ELF-1 (cell line): ENCODE measurements at regions not wholly inside any gene's neighbourhood (a gene's known extent, or its start where the extent isn't known, plus 50 kb on each side); places are given as distances from the start of the nearest gene placed in this dataset.

Experiments
- DNase-seq: peaks from one replicate; pipeline ENCODE4 v3.0.0-alpha.2; 2016; ENCODE audit warnings: low read depth, low spot score

DNA sequence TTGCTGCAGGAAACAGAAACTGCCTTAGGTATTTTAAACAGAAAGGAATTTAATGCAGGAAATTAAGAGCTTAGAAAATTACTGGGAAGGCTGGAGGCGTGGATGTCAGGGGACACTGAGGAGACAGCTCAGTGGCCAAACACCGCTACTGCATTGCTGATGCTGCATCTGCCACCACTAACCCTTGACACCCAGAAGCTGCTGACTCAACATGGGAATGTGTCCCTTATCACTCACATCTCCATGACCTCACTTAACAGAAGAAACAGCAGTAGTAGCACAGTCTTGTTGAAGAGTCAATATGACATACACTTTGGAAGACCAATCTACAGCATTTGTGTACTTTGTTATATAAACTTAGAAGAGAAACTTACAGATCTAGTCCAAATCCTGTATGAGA is 906.1 kb downstream of the SLC4A3 start:
- peak; percentile 72 for DNase-seq

DNA sequence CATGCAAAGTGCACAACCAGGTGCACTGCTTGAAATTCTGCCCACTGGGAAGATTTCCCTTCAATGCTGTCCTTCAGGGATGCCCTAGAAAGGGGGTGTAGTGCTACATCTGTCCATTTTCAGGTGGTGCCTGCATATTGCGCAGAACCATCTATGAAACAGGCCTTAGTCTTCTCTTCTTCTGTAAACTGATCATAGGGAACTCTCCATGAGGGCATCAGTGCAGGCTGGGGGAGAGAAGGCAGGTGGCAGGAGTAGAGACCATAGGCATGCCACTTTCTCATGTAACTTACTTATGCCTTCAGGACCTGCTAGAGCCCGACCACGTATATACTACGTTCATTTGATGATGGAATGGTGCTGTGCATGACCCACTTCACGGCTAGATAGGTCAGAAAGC is 912.1 kb downstream of the SLC4A3 start:
- no peak for DNase-seq

DNA sequence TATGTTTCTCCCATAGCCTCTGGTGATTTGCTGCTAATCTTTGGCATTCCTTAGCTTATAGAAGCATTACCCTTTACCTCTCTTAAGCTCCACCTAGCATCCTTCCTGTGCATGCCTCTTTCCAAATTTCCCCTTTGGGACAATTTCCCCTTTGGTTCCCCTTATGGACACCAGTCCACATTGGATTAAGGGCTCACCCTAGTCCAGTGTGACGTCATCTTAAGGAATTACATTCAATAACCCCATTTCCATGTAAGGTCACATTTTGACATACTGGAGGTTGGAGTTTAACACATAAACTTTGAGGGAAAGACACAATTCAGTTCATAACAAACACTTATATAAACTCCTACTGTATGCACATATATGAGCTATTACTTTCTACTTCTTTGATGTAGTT is 916.6 kb downstream of the SLC4A3 start:
- DNase-seq = no peak

DNA sequence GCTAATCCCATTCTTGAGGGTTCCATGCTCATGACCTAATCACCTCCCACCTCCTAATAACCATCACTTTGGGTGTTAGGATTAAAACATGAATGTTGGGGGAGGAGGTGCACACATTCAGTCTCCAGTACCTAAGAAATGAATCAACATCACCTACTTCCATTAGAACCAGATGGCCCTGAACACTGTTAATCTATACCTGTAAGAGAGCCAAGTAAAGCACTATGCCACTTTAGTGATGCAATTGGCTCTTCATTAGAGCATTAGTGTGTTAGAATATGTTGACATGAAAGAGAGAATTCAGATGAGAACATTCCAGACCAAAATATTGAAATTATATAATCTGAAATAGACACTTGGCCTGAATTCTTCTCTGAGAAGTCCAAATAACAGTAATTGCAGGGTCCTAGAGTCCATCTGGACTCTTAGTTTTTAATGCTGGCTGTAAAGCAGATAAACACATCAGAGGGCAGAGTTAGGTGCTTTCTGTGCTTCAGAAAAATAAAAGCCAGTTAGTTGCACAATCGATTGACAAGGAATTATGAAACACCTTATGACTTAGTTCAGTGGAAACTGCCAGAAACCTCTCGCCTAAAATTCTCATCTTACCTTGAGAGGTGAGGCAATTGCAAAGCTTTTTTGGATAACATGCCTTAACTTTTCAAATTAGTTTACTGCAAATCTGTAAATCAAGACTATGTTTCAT is 923.7 kb downstream of the SLC4A3 start:
- no peak for DNase-seq

DNA sequence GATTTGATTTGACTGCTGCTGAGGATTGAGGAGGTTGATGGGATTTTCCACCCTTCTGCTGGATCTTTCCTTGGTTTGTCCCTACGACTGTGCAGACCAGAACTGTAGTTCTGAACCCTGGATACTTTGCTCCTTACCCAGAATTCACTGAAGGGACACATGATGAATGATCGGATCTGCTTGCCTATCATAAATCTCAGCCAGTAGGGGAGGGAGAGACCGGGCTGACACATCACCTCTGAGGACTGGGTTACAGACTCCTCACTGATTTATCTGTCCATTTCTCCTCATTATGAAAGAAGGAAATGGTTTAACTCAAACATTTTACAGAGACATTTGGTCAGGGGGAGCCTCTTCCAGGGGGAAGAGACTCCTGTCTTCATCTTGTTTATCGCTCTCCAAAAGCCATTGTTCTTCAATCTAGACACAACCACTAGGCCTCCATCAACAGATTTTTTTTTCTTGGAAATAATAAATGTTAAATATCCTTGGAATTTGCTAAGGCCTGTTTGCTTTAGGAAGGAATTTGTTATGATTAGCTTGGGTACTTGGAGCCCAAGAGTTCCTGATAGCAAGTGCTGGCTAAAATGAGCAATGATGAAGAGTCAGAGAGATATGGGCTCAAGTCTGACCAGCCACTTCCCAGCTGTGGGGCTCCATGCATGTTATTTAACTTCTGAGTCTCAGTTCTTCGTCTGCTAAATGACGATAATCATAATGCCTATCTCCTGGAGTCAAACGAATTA is 925.5 kb downstream of the SLC4A3 start:
- no peak for DNase-seq

DNA sequence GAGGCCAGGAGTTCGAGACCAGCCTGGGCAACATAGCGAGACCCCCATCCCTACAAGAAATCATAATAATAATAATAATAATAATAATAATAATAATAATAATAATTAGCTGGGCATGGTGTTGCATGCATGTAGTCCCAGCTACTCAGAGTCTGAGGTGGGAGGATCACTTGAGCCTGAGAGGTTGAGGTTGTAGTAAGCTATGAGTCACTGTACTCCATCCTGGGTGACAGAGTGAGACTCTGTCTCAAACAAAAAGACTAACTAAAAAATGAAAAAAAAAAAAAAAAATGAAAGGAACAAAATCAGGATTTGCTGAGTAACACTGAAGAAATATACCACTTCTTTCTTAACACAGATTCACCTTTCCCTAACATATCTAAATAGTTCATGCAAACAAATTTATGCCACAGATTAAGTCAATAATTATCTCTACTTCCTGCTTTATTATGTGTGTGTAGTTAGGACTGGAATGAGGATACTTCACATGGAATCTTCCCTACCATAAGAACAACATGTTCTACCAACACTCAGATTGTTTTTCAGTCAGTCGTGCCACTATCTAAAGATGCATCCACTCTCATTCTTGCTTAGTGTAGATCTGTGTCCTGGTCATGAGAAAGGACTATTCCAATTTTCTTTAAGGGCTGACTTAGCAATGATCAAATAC is 928.7 kb downstream of the SLC4A3 start:
- DNase-seq = no peak

DNA sequence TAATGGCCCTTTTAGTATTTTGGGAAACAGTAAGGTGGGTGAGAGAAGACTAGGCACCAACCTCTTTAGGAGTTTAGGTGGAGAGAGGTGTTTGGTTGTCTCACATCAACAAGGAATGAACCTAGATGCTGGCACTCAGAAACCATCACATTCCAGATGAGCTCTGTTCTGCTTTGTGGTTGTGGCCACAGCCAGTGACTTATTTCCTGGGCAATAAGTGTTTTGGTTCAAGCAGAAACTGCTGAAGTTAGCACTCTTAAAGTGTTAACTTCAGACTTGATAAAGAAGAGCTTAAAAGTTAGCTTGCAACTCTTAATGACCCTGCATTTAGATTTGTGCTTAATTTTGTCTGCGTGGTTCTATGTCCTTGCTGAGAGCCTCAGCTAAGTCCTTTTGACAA is 929.2 kb downstream of the SLC4A3 start:
- no peak for DNase-seq

DNA sequence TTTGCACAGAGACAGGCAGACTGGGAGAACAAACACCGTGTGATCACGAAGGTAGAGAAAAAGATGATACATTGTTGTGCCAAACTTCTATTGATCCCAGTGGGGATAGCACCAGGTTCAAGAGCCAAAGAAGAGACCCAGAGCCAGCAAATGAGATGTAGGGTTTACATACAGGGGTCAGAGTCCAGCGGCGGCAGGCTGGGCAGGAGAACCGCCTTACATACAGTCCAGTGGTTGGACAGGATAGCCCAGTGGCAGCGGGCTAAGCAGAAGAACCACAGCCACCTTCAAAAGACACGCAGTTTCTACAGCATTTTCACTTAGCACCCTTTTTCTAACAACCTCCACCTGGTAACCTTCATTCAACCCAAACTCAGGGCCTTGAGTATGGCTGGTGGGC is 932.8 kb downstream of the SLC4A3 start:
- no peak for DNase-seq

DNA sequence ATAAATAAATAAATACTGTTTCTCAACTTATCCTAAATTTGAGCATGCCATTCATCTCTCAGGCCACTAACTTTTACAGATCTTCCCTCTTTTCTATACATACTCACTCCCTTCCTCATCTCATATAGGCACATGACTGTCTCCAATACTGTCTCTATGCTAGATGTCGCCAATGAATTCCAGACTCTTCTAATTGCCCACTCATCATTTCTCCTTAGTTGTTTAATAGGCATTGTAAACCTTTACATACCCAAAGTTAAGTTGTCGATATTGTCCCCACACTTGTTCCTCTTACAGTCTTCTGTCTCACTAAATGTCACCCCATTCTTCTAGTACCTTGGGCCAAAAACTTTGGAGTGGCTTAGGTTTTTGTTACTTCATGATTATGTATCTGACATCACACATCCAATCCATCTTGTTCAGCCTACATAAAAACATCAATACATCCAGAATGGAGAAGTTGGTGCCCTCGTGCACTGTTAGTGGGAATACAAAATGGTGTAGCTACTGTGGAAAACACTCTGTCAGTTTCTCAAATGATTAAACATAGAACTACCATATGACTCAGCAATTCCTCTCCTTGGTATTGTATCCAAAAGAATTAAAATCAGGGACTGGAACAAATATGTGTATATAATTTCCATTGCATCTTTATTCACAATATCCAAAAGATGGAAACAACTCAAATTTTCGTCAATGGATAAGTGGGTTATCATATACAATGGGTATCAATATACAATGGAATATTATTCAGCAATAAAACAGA is 935.1 kb downstream of the SLC4A3 start:
- DNase-seq = no peak

DNA sequence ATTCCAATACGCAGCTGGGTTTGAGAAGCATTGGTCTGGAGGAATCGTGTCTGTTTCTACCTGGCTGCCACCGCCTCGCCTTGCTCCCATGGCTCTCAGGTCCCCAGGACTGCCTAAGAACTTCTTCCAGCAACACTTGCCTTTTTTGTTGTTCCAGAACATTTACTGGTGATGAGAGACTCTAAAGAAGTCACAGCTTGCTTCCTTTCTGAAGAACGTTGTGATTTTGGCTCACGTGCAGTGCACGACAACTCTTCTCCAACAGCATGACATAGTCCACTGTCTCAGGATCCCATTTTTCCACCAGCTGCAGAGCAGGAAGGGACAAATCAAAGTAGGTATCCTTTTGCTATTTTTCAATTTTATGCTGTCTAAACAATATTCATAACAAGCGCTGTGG is 940.9 kb downstream of the SLC4A3 start:
- no peak for DNase-seq

DNA sequence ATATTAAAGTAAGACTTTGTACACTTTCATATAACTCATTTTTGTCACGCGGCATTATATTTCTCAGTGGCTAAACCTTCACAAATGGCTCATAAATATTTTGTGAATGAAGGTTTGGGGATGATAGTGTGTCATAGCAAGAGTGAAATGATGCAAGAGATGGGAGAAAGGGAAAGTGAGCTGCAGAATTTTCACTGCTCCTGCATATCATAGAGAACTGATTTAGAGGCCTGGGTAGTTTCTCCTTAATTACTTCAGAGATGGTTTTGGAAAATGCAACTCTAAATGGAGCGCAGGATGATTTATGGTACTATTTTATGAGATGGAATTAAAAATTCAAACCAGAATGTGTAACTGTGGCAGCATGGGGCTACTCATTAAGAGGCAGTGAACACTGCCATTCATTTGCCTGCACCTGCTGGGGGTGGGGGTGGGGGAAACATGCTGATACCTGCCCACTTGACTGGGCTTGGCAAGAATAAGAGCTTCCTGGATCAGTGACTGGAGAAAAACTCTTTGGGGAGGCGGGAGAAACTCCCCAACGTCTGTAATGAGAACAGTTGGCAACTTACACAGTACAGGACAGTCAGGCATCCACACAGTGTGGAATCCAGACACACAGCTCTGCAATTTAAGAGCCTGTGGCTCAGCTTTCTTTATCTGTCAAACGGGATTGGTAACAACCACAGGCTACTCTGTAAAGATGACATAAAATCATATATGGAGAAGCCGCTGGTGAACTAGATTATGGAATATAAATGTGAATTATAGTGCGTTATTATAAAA is 941.9 kb downstream of the SLC4A3 start:
- no peak for DNase-seq

DNA sequence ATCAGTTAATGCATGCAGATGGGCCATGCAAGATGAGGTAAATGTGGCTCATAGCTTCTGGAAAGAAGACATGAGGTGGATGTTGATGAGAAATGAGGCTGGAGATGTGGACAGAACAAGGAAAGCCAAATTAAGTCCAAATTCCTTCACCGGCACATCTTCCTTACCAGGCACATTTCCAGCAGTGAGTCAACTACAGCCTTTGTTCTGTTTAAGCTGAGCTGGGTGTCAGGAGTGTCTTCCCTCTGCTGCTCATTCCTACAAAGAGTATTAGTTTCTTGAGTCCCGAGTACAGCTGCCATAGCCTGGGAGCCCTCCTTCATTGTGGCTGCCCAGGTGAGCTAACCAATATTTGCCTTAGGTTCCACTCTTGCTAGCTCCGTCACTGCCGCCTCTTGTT is 945.0 kb downstream of the SLC4A3 start:
- DNase-seq = no peak

DNA sequence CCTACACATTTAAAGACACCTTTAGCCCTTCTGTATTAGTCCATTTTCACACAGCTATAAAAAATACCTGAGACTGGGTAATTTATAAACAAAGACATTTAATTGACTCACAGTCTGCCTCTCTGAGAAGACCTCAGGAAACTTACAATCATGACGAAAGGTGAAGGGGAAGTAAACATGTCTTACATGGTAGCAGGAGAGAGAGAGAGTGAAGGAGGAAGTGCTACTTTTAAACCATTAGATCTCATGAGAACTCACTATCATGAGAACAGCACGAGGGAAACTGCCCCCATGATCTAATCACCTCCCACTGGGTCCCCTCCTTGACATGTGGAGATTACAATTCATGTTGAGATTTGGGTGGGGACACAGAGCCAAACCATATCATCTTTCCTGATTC is 946.6 kb downstream of the SLC4A3 start:
- DNase-seq = no peak

DNA sequence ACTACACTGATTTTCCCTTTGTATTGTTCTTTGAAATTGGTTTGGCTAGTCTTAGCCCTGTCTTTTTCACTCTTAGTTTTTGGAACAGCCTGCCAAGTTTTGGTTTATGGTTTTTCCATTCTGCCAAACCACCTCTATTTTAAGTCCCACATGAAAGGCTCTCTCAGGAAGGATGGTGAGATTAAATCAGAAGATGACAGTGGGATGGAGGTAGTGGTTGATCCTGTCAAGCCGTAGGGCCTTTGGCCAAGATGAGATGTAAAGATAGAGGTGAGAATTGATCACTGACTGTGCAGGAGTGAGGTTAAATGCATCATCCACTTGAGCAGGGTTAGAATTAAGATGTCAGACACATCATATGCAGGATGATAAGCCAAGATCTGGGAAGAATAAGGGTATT is 948.5 kb downstream of the SLC4A3 start:
- no peak for DNase-seq

DNA sequence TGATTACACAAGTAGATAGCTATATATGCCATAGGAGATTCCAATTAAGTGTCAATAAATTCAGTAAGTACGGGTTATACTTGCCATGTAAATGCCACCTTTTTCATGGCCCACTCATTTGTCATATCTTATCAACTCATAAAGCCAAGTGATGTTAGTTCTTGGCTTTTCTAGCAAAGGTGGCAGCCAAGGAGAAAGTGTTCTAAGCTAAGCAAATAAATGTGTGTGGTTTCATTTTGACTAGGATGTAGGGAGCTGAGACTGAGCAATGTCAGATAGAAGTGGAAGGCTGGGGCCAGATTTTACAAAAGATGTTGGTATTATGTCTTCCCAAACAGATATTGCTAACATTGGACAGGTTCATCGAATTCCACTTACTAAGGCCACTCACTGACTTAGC is 952.0 kb downstream of the SLC4A3 start:
- DNase-seq = no peak

DNA sequence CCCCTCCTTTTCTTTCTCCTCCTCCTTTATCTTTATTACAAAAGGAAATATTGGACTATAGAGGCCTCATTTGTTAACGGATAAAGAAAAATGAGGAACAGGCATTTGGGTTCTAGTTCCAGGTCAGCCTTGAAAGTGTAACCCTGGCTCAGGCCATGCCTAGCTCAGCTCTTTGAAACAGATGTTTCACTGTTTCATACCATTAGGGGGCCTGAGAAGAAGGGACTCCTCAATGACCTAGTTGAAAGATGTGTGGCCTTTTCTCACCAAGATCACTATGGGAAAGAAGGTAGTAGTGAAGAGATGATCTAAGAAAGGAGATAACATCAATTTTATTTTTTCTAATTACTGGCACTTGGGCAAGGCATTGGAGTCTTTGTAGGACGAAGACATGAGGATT is 952.7 kb downstream of the SLC4A3 start:
- DNase-seq = no peak

DNA sequence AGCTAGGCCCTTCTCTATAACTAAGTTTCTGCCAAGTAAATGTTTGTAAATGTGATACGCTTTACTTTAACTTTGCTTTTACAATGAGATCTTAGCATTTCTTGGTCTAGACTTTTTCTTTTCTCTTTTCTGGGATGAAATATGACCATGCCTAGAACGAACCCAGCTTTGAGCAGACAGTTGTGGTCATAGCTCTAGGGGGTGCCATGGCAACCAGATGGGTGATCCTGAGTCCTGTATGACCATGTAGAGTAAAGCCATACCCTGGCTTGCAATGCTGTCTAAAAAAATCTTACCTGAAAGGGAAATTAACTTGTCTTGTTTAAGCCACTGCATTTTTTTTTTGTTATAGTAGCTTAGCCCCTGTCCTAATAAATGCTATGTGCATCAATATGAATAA is 956.3 kb downstream of the SLC4A3 start:
- DNase-seq = no peak

DNA sequence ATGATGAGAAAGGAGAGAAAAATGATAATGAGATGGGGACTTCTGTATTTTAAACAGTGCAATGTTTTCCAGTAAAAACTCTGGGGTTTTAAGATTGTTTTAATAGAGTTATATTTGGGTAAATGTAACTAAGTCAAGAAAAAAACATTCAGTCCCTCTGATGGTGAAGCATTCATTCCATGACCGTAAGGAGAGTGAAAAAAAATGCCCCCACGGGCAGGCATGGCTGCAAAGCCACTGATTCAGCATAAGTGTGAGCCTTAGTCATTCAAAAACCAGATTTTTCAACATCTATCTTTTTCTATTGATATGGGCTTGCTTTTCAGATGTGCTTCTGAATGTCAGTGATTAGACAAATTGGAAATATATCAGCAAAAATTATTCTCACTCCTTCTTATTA is 957.8 kb downstream of the SLC4A3 start:
- DNase-seq = no peak

DNA sequence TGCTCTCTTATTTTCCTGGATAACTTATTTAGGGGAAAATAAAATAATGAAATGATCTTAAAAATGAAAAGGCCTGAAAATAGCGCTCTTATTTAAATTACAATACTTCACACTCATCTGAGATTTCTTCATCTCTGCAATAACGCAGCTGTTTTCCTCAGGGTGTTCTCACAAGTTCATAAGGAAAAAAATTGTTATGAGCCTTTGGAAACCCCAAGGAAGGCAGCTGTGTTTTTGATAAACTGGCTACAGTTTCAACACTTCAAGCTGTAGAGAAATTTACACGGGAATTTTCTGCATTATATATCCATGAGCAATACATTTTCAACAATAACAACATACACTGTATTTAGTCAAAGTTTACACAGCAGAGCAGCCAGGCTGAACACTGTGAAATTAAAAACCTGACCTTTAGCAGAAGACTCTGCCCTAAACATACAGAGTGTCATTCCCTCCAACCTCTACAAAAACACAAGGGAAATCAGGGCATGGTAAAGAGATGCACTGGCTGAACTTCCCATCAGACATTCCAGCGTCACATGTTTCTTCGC is 959.6 kb downstream of the SLC4A3 start:
- DNase-seq = no peak

DNA sequence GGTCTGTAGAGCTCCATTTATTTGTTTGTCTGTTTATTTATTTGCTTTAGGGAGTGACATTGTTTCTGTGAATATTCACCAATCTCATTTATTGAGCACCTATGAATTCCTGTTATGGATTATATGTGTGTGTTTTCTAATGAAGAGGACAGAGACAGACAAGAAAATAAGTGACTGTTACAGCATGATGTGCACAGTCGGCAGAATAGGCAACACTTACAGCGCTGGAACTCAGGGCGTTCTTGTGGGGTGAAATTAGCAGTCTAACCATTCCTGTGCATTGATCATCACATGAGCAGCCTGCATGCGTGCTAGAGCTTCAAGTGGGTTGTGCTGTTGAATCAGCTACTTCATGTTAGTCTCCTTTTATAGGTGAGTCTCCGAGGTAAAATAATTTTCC is 960.7 kb downstream of the SLC4A3 start:
- no peak for DNase-seq

DNA sequence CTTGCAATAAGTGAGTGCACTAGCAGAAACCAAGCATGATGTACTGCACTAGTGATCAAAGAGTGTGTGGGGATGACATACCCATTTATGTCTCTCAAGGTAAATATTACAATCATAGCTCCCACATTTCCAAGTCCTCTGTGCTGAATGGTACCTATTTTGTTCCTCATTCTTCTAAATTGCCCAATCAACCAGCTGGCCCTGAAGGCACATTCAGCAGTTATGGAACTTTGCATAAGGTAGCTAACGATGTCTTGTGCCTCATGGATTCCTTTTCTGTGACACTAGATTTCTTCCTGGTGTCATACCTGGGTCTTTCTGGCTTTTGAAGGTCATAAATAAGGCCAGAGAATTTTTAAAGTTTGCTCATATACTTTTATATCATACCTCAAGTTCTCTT is 963.0 kb downstream of the SLC4A3 start:
- DNase-seq = no peak
